Liver (tissue), 2 donors: ENCODE measurements at regions not wholly inside any gene's neighbourhood (a gene's known extent, or its start where the extent isn't known, plus 50 kb on each side); places are given as distances from the start of the nearest gene placed in this dataset.

Experiments
- ATF3 ChIP-seq: IDR thresholded peaks from 2 replicates; pipeline ENCODE4 v1.6.1; 2016; ENCODE audit warnings: antibody characterized with exemption
- MAX ChIP-seq: IDR thresholded peaks from 2 replicates; pipeline ENCODE4 v1.6.1; 2016; ENCODE audit warnings: antibody characterized with exemption
- REST ChIP-seq: IDR thresholded peaks from 2 replicates; pipeline ENCODE4 v1.6.1; 2016; ENCODE audit warnings: antibody characterized with exemption, mild to moderate bottlenecking
- YY1 ChIP-seq: IDR thresholded peaks from 2 replicates; pipeline ENCODE4 v1.6.1; 2016; ENCODE audit warnings: antibody characterized with exemption, mild to moderate bottlenecking
- donor health status: healthy.

GRCh38 chr10:6850452-6850851, 270.4 kb upstream of the PRKCQ start:
- TF ChIP-seq MAX (no peak), REST (no peak), YY1 (no peak), ATF3 (no peak)
